GM13976 (cell line): ENCODE measurements at regions not wholly inside any gene's neighbourhood (a gene's known extent, or its start where the extent isn't known, plus 50 kb on each side); places are given as distances from the start of the nearest gene placed in this dataset.

Experiments
- DNase-seq: peaks from one replicate; pipeline ENCODE4 v3.0.0; 2012; ENCODE audit warnings: low spot score
- in situ Hi-C: fragments of 300-500 bp; cut with MboI; formaldehyde crosslinking; loops from one replicate; pipeline ENCODE4 v1.12.0; 2022; ENCODE audit warnings: low sequenced_read_pairs, mixed read lengths, inconsistent platforms; ENCODE audit not compliant: unreplicated experiment
- TF ChIP-seq, protein P1 (sequence below): IDR thresholded peaks from 2 replicates; pipeline ENCODE4 v1.5.1; 2012; ENCODE audit warnings: borderline replicate concordance, mild to moderate bottlenecking; ENCODE audit not compliant: insufficient read depth; ENCODE audit errors: extremely low read depth, missing control alignments, control extremely low read depth

DNA sequence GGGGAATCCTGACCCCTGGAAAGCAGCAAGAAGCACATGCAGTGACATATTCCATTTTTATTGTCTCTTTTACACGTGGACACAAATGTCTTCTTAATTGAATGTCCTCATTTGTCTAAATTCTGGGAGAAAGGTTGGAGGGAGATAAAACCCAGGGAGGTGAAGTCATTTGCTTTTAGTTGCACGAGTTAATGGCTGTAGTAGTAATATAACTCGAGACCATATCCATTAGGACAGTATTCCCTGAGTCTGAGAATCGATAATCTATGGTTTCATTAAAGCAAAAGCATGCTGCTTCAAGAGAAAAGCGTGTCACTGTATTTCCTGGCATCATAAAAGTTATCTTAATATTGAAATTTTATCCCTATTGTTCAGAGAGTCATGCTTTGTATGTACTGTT, 216.0 kb upstream of the PELI2 start:
- in situ Hi-C loops: no loop called here
- DNase-seq: no peak
- TF ChIP-seq, protein P1, sequence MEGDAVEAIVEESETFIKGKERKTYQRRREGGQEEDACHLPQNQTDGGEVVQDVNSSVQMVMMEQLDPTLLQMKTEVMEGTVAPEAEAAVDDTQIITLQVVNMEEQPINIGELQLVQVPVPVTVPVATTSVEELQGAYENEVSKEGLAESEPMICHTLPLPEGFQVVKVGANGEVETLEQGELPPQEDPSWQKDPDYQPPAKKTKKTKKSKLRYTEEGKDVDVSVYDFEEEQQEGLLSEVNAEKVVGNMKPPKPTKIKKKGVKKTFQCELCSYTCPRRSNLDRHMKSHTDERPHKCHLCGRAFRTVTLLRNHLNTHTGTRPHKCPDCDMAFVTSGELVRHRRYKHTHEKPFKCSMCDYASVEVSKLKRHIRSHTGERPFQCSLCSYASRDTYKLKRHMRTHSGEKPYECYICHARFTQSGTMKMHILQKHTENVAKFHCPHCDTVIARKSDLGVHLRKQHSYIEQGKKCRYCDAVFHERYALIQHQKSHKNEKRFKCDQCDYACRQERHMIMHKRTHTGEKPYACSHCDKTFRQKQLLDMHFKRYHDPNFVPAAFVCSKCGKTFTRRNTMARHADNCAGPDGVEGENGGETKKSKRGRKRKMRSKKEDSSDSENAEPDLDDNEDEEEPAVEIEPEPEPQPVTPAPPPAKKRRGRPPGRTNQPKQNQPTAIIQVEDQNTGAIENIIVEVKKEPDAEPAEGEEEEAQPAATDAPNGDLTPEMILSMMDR: no peak

DNA sequence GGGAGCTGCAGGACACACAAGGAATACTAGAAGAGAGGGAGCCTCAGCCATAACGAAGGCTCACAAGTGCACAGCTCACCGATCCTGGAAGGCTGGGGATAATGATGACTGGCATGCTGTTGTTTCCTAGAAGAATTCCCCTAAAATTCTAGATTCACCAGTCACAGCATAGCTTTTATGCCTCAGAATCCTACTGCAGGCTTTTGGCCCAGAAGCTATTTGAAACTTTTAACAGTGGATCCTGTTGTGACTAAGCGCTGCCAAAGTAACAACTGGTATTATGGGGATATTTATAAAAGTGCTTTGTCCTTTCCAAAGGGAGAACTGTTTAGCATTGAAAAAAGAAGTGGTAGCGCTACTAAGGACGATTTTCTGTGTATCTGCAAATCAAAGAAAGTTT, 214.1 kb upstream of the PELI2 start:
- TF ChIP-seq, protein P1: no peak
- in situ Hi-C loops: no loop called here
- no peak for DNase-seq

DNA sequence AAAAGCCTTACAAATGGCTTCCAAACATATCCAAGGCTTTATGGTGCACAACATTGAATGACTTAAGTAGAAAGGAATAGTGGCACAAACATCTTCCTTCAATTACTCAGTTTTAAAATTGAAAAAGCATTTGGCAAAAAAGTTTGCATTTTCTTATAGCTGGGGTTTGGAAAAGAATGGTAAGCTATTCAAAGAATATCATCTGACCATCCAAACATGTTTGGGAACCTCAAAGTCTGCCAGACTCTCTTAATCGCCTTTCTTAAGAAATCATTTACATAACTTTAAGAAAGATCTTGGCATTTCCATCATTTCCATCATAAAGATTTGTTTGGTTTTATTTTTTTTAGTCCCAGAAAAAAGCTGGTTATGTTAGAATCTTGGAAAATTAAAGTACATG, 210.1 kb upstream of the PELI2 start:
- in situ Hi-C loops: no loop called here
- TF ChIP-seq, protein P1: no peak
- DNase-seq: no peak

DNA sequence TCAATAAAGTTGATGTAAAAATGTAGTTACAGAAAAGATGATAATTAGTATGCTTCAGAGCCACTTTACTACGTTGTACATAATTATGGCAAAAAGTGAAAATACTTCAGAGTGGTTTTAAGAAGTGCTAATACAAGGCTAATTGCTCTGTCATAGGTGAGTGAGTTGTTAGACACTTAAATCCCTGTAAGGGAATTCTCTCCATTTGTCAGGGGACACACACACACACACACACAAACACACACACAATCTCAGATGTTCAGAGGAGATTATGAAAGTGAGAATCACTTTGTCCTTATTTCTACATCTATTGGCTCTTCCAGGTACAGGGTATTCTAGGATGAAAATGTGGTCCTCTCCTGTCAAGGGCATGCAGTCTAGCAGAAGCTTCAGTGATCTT, 208.3 kb upstream of the PELI2 start:
- TF ChIP-seq, protein P1: no peak
- DNase-seq: no peak
- in situ Hi-C loops: no loop called here

DNA sequence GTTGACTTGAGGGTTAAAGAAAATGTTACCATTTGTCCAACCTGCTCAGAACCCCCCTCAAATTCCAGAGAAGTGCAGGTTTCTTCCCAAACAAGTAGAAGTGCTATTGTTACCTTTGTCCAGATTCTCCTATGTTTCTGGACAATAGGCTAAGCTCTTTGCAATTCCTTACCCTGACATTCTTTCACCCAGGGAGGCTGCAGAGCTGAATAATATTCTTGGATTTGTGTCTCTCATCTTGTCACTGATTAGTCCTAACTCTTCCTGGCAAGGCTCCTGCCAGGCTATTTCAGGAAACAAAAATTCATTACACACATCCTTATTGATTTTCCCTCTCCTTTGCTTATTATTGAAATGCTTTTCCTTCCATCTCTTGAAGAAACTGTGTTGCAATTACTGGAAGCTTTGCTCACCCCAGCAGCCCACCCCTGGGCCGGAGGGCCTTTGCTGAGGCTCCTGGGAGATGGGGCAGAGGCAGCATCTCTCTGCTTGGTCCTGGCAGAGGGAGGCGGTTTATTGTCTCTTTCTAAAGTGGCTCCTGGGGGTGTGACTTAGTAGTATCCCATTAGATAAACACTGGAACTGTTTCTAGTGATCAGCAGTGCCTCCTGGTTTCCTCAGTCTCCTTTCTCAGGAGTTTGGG, 207.5 kb upstream of the PELI2 start:
- in situ Hi-C loops: no loop called here
- TF ChIP-seq, protein P1: no peak
- DNase-seq: no peak

DNA sequence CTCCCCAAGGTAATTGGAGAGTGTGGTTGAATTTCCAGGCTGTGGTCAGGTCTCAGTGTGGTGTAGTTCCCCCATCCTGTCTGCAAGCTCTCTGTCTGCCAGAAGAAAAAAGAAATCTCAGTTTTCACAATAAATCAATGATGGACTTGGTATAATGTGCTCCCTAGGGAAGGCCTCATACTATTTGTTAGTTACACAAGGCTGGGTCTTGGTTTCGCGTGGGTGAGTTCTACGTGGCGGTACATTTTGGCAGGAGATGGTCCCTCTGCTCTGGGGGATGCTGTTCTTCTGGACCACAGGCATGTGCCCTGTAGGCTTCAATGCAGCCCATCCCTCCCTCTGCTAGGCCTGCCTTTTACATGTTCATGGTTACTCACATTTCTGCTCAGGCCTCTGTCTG, 206.4 kb upstream of the PELI2 start:
- no peak for DNase-seq
- in situ Hi-C loops: no loop called here
- TF ChIP-seq, protein P1: no peak
